ENCODE measurements at regions not wholly inside any gene's neighbourhood (a gene's known extent, or its start where the extent isn't known, plus 50 kb on each side); places are given as distances from the start of the nearest gene placed in this dataset.

- DNase-seq = no peak
- H3K36me3 ChIP-seq = no peaks in the 10 kb centered on the region
- H3K9me3 ChIP-seq (replicated peaks) = peaks cover 10% of the 10 kb centered on the region
- intact Hi-C loops (cut with micrococcal nuclease) = no loop called here
- no peak for TF ChIP-seq CTCF (IDR thresholded peaks at IDR 0.05; ENCODE audit: borderline replicate concordance)
- H3K27me3 ChIP-seq (ENCODE audit: low read depth) = no peaks in the 10 kb centered on the region
- H3K27ac ChIP-seq (replicated peaks) = no peak overlapping the region
- no peaks in the 10 kb centered on the region for H3K4me1 ChIP-seq
- H3K4me3 ChIP-seq = no peak overlapping the region
Measured at GRCh38 chr4:176500894-176501293, 181.1 kb downstream of the SPCS3 start.

- no peak for TF ChIP-seq CTCF (IDR thresholded peaks at IDR 0.05; ENCODE audit: borderline replicate concordance)
- intact Hi-C loops (cut with micrococcal nuclease) = no loop called here
- Histone ChIP-seq H3K36me3 (no peaks in the 10 kb centered on the region), H3K9me3 (replicated peaks) (no peaks in the 10 kb centered on the region), H3K27me3 (ENCODE audit: low read depth) (no peaks in the 10 kb centered on the region), H3K27ac (replicated peaks) (no peak overlapping the region), H3K4me3 (no peak overlapping the region), H3K4me1 (peaks cover under 1% of the 10 kb centered on the region)
- no peak for DNase-seq
Measured at GRCh38 chr4:176504118-176504517, 184.4 kb downstream of the SPCS3 start.

GRCh38 chr4:176507845-176508533, 188.2 kb downstream of the SPCS3 start:
- Histone ChIP-seq H3K36me3 (no peaks in the 10 kb centered on the region), H3K27ac (replicated peaks) (peak overlapping the region; percentile 74), H3K4me1 (peaks cover 7% of the 10 kb centered on the region), H3K4me3 (no peak overlapping the region), H3K9me3 (replicated peaks) (no peaks in the 10 kb centered on the region), H3K27me3 (ENCODE audit: low read depth) (no peaks in the 10 kb centered on the region)
- DNase-seq = no peak
- intact Hi-C loops (cut with micrococcal nuclease) = no loop called here
- no peak for TF ChIP-seq CTCF (IDR thresholded peaks at IDR 0.05; ENCODE audit: borderline replicate concordance)

GRCh38 chr4:176508780-176509331, 189.1 kb downstream of the SPCS3 start:
- no peak for TF ChIP-seq CTCF (IDR thresholded peaks at IDR 0.05; ENCODE audit: borderline replicate concordance)
- Histone ChIP-seq H3K4me3 (no peak overlapping the region), H3K9me3 (replicated peaks) (no peaks in the 10 kb centered on the region), H3K27ac (replicated peaks) (peak overlapping the region; percentile 74), H3K4me1 (peaks cover 7% of the 10 kb centered on the region), H3K36me3 (no peaks in the 10 kb centered on the region), H3K27me3 (ENCODE audit: low read depth) (no peaks in the 10 kb centered on the region)
- no peak for DNase-seq
- intact Hi-C loops (cut with micrococcal nuclease) = no loop called here

GRCh38 chr4:176525576-176525975, 205.8 kb downstream of the SPCS3 start:
- Histone ChIP-seq H3K4me3 (no peak overlapping the region), H3K9me3 (replicated peaks) (peaks cover 8% of the 10 kb centered on the region), H3K4me1 (no peaks in the 10 kb centered on the region), H3K36me3 (no peaks in the 10 kb centered on the region), H3K27me3 (ENCODE audit: low read depth) (no peaks in the 10 kb centered on the region), H3K27ac (replicated peaks) (no peak overlapping the region)
- no peak for TF ChIP-seq CTCF (IDR thresholded peaks at IDR 0.05; ENCODE audit: borderline replicate concordance)
- intact Hi-C loops (cut with micrococcal nuclease) = no loop called here
- no peak for DNase-seq
